ENCODE measurements at regions not wholly inside any gene's neighbourhood (a gene's known extent, or its start where the extent isn't known, plus 50 kb on each side); places are given as distances from the start of the nearest gene placed in this dataset.
"Not testable (repeated sequence)": the region's sequence is repeated elsewhere in the genome, so short reads cannot be mapped to it uniquely, and the experiment has no call there.

- no peak for DNase-seq
Measured at GRCh38 chr9:106060885-106061284, 366.5 kb downstream of the TMEM38B start.

- no peak for DNase-seq
Measured at GRCh38 chr9:106062250-106062649, 367.9 kb downstream of the TMEM38B start.

- no peak for DNase-seq
Measured at GRCh38 chr9:106065136-106065535, 370.8 kb downstream of the TMEM38B start.

- no peak for DNase-seq
Measured at GRCh38 chr9:106065579-106066214, 371.4 kb downstream of the TMEM38B start.

- no peak for DNase-seq
Measured at GRCh38 chr9:106066940-106067524, 372.7 kb downstream of the TMEM38B start.

GRCh38 chr9:106069241-106069640 is 374.9 kb downstream of the TMEM38B start:
- DNase-seq: no peak

- no peak for DNase-seq
Measured at GRCh38 chr9:106072421-106072820, 378.1 kb downstream of the TMEM38B start.

GRCh38 chr9:106074006-106074405 is 379.7 kb downstream of the TMEM38B start:
- no peak for DNase-seq

GRCh38 chr9:106075236-106075959 is 381.1 kb downstream of the TMEM38B start:
- DNase-seq: no peak

GRCh38 chr9:106075960-106076327 is 381.6 kb downstream of the TMEM38B start:
- DNase-seq: no peak

- no peak for DNase-seq
Measured at GRCh38 chr9:106076711-106077110, 382.4 kb downstream of the TMEM38B start.

- DNase-seq: no peak
Measured at GRCh38 chr9:106077731-106078130, 383.4 kb downstream of the TMEM38B start.

GRCh38 chr9:106082621-106083020 is 388.3 kb downstream of the TMEM38B start:
- DNase-seq: no peak

- DNase-seq: no peak
Measured at GRCh38 chr9:106084702-106085101, 390.4 kb downstream of the TMEM38B start.

- DNase-seq: no peak
Measured at GRCh38 chr9:106085479-106085878, 391.1 kb downstream of the TMEM38B start.

GRCh38 chr9:106092083-106092482 is 397.7 kb downstream of the TMEM38B start:
- DNase-seq: no peak

- no peak for DNase-seq
Measured at GRCh38 chr9:106102821-106103220, 408.5 kb downstream of the TMEM38B start.

GRCh38 chr9:106104887-106105286 is 410.5 kb downstream of the TMEM38B start:
- no peak for DNase-seq

GRCh38 chr9:106106396-106106795 is 412.1 kb downstream of the TMEM38B start:
- DNase-seq: no peak

GRCh38 chr9:106107716-106108115 is 413.4 kb downstream of the TMEM38B start:
- DNase-seq: no peak

GRCh38 chr9:106109706-106110105 is 415.4 kb downstream of the TMEM38B start:
- not testable (repeated sequence) for DNase-seq

GRCh38 chr9:106110483-106110882 is 416.1 kb downstream of the TMEM38B start:
- no peak for DNase-seq

- no peak for DNase-seq
Measured at GRCh38 chr9:106111039-106111730, 416.8 kb downstream of the TMEM38B start.

- DNase-seq: no peak
Measured at GRCh38 chr9:106112935-106113334, 418.6 kb downstream of the TMEM38B start.
